PFSK-1 (cell line): ENCODE measurements at regions not wholly inside any gene's neighbourhood (a gene's known extent, or its start where the extent isn't known, plus 50 kb on each side); places are given as distances from the start of the nearest gene placed in this dataset.

Experiments used
- FOXP2 ChIP-seq: optimal IDR thresholded peaks from 2 replicates; pipeline ENCODE3; 2011; ENCODE audit warnings: borderline replicate concordance, control low read depth, inconsistent platforms; ENCODE audit not compliant: insufficient read depth; ENCODE audit errors: extremely low read length, extremely low read depth
- POLR2AphosphoS5 ChIP-seq: IDR thresholded peaks from 2 replicates; pipeline ENCODE4 v1.6.1; 2012; ENCODE audit warnings: low read depth, mild to moderate bottlenecking, control low read depth, low read length, moderate library complexity
- SIN3A ChIP-seq: IDR thresholded peaks from 2 replicates; pipeline ENCODE4 v1.6.1; 2012; ENCODE audit warnings: mild to moderate bottlenecking, low read length, moderate library complexity, borderline replicate concordance; ENCODE audit not compliant: insufficient read depth
- TAF1 ChIP-seq: IDR thresholded peaks from 2 replicates; pipeline ENCODE4 v1.6.1; 2012; ENCODE audit warnings: low read length, control low read depth, borderline replicate concordance; ENCODE audit not compliant: insufficient read depth
- TF ChIP-seq, protein P1 (sequence below), 2 experiments: IDR thresholded peaks; 2 replicates each; pipeline versions ENCODE4 v1.6.1 to v1.8.0; 2011 to 2012; ENCODE audit warnings: low read depth in 2 of 2, low read length in 2 of 2, control low read depth in 1 of 2, inconsistent platforms in 1 of 2, mild to moderate bottlenecking in 1 of 2, moderate library complexity in 1 of 2; ENCODE audit not compliant: insufficient read depth in 1 of 2

DNA sequence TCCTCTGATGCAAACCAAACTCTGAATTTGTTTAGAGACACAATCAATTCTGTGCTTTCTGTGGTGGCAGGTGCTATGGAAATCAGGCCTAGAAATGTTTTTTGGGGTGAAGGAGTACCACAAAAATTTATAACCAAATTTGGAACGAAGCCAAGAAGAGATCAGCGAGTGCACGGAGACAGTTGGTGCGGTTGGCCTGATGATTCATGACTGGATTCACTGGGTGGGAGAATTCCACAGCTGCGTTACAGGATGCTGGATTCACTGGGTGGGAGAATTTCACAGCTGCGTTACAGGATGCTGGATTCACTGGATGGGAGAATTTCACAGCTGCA, 135.6 kb upstream of the IRX4 start:
- TF ChIP-seq FOXP2 (no peak), POLR2AphosphoS5 (no peak), SIN3A (no peak), TAF1 (no peak)
- TF ChIP-seq, protein P1, sequence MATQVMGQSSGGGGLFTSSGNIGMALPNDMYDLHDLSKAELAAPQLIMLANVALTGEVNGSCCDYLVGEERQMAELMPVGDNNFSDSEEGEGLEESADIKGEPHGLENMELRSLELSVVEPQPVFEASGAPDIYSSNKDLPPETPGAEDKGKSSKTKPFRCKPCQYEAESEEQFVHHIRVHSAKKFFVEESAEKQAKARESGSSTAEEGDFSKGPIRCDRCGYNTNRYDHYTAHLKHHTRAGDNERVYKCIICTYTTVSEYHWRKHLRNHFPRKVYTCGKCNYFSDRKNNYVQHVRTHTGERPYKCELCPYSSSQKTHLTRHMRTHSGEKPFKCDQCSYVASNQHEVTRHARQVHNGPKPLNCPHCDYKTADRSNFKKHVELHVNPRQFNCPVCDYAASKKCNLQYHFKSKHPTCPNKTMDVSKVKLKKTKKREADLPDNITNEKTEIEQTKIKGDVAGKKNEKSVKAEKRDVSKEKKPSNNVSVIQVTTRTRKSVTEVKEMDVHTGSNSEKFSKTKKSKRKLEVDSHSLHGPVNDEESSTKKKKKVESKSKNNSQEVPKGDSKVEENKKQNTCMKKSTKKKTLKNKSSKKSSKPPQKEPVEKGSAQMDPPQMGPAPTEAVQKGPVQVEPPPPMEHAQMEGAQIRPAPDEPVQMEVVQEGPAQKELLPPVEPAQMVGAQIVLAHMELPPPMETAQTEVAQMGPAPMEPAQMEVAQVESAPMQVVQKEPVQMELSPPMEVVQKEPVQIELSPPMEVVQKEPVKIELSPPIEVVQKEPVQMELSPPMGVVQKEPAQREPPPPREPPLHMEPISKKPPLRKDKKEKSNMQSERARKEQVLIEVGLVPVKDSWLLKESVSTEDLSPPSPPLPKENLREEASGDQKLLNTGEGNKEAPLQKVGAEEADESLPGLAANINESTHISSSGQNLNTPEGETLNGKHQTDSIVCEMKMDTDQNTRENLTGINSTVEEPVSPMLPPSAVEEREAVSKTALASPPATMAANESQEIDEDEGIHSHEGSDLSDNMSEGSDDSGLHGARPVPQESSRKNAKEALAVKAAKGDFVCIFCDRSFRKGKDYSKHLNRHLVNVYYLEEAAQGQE (IDR thresholded peaks at IDR 0.05; ENCODE audit: insufficient read depth in 1 of 2, low read depth in 2 of 2, low read length in 2 of 2), result no peak

DNA sequence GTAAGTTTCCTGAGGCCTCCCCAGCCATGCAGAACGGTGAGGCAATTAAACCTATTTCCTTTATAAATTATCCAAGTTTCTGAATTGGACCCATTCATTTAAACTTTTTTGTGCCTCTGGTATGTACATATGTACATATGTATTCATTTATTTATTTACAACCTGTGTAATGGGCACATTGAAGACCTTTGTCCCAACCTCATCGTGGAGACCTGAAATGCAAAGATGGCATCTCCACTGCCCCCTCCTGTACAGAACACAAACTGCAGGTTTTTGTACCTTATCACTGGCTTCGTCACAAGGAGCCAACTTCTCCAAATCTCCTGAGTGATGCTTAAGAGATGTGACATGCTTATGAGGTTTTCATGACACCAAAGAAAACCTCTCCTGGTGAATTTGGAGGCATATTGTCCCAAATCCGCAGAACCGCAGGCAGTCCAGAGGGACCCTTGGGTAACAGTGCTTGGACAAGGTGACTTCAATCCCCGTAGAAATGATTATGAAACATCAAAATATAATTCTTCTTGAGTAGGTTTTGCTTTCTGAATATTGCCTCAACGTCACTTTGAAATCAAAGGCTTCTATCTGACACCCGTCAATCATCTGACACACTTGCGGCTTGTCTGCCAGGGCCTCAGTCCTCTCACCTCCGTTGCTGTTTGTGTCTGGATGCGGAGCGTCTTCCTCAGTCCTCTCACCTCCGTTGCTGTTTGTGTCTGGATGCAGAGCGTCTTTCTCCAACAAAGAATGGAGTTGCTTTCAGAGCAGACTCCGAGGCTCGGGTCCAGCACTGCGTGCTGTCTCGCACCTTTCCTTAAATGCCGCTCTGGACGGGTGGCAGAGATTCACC, 135.0 kb upstream of the IRX4 start:
- TF ChIP-seq, protein P1 (IDR thresholded peaks at IDR 0.05; ENCODE audit: insufficient read depth in 1 of 2, low read depth in 2 of 2, low read length in 2 of 2), result no peak
- TF ChIP-seq SIN3A, result no peak
- no peak for TF ChIP-seq FOXP2
- TF ChIP-seq POLR2AphosphoS5, result no peak
- no peak for TF ChIP-seq TAF1

DNA sequence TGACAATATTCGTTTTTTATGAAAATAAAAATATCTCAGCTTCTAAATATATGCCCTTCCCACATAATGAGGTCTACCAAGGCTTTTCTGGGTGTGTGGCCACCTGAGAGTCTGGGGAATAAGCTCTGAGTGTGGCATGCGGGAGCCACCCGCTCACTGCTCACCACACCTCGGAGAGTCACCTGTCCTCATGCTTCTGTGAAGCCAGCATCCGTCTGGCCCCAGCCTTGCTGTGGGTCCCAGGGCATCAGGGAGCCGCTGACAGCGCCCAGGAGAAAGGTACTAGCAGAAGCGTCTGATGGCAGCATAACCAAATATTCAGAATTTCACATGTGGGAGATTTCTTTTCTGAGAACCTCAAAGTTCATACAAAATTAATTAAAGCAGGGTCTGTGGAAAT, 133.2 kb upstream of the IRX4 start:
- TF ChIP-seq FOXP2, result no peak
- TF ChIP-seq, protein P1 (IDR thresholded peaks at IDR 0.05; ENCODE audit: insufficient read depth in 1 of 2, low read depth in 2 of 2, low read length in 2 of 2), result no peak
- TF ChIP-seq SIN3A, result no peak
- TF ChIP-seq TAF1, result no peak
- no peak for TF ChIP-seq POLR2AphosphoS5

DNA sequence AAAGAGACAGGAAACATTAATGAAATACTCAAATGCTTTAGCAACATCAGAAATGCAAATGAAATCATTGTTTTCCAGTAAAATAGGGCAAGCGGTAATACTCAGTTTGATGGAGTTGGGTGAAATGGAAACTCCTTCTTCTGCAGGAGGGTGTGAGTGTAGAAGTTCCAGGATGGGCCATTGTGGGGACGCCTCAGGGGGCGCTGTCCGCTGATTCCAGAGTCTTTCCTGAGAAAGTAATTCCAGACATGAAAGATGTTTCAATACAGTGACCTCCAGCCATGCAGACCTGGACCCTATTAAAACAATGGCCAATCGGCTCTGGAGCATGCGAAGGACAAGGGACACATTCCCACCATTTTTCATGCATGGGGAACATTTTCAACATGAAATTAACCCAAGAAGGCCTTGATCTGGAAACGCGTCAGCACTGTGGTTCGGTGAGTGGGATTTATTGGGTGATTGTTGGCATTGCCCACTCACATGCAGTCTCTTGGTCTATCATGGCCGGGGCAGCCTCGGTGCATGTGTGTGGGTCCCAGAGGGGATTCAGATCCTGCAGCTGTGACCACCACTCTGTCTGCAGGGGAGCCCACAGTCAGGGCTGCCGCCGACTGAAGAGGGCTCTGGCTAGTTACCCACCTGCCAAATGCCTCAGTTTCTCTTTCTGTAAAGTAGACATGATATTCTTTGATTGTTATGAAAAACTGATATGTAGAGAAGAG, 132.6 kb upstream of the IRX4 start:
- TF ChIP-seq TAF1 (no peak), SIN3A (no peak), POLR2AphosphoS5 (no peak), FOXP2 (no peak)
- TF ChIP-seq, protein P1 (IDR thresholded peaks at IDR 0.05; ENCODE audit: insufficient read depth in 1 of 2, low read depth in 2 of 2, low read length in 2 of 2), result no peak
